ENCODE measurements at regions not wholly inside any gene's neighbourhood (a gene's known extent, or its start where the extent isn't known, plus 50 kb on each side); places are given as distances from the start of the nearest gene placed in this dataset.

- TF ChIP-seq POLR2AphosphoS5 (IDR thresholded peaks at IDR 0.05; ENCODE audit: borderline replicate concordance, low read depth, low read length) = no peak
- no peak for TF ChIP-seq EZH2 (IDR thresholded peaks at IDR 0.05)
- no peak for TF ChIP-seq FOXP2 (optimal IDR thresholded peaks at IDR 0.05; ENCODE audit: control extremely low read depth, extremely low read length, insufficient read depth)
Observed at GRCh38 chr1:96968983-96969382, 247.4 kb downstream of the PTBP2 start.

All from SK-N-MC (cell line).